Tibial artery (tissue), 4 donors: ENCODE measurements at regions not wholly inside any gene's neighbourhood (a gene's known extent, or its start where the extent isn't known, plus 50 kb on each side); places are given as distances from the start of the nearest gene placed in this dataset.

ENCODE experiments used
- DNase-seq, 2 donors: peaks; one replicate each; pipeline ENCODE4 v3.0.0-alpha.2; 2019
- H3K27ac ChIP-seq, 2 donors: fragments of 200-600 bp; sonication (generic) in 1 of 2; 1 replicate in 1 of 2; 2 replicates in 1 of 2; pipeline ENCODE4 v1.5.1; 2018 to 2019; ENCODE audit warnings: mild to moderate bottlenecking in 1 of 2
- H3K27me3 ChIP-seq, 2 donors: fragments of 200-600 bp; sonication (generic) in 1 of 2; one replicate each; pipeline versions ENCODE4 v1.5.1 to v1.6.0; 2016 to 2019
- H3K36me3 ChIP-seq, 3 donors: fragments of 200-600 bp; sonication (generic) in 2 of 3; one replicate each; pipeline ENCODE4 v1.5.1; 2016 to 2019; ENCODE audit warnings: mild to moderate bottlenecking in 2 of 3
- H3K4me1 ChIP-seq, 4 donors: fragments of 200-600 bp; sonication (generic) in 2 of 4; 1 replicate in 3 of 4; 2 replicates in 1 of 4; pipeline ENCODE4 v1.5.1; 2016 to 2019
- H3K4me3 ChIP-seq, 2 donors: fragments of 200-600 bp; sonication (generic) in 1 of 2; 1 replicate in 1 of 2; 2 replicates in 1 of 2; pipeline ENCODE4 v1.5.1; 2018 to 2019; ENCODE audit warnings: mild to moderate bottlenecking in 2 of 2
- H3K9me3 ChIP-seq, 3 donors: fragments of 200-600 bp; sonication (generic) in 1 of 3; one replicate each; pipeline ENCODE4 v1.5.1; 2016 to 2019
- CTCF ChIP-seq, 2 experiments: fragments of 200-600 bp in 1 of 2; fragments of 450-650 bp in 1 of 2; IDR thresholded peaks; one replicate each; pipeline ENCODE4 v1.5.1; 2017 to 2019; ENCODE audit warnings: antibody characterized with exemption in 2 of 2, mild to moderate bottlenecking in 1 of 2, moderate library complexity in 1 of 2
- intact Hi-C: fragments of 100-400 bp; cut with DNase I; formaldehyde crosslinking; loops from one replicate; pipeline ENCODE4 v1.15.0; 2023; ENCODE audit warnings: low total_unique reads

- no peaks in the 10 kb centered on the region for H3K4me1 ChIP-seq
- intact Hi-C loops, result no loop called here
- H3K27me3 ChIP-seq, result peaks cover 0 to under 1% of the 10 kb centered on the region in 2 donors
- H3K4me3 ChIP-seq, result no peak overlapping the region
- H3K9me3 ChIP-seq, result no peaks in the 10 kb centered on the region
- H3K27ac ChIP-seq, result no peak overlapping the region
- no peak for DNase-seq
- no peak for TF ChIP-seq CTCF (IDR thresholded peaks at IDR 0.05)
- no peaks in the 10 kb centered on the region for H3K36me3 ChIP-seq
Observed at GRCh38 chr17:37823996-37824395, 79.1 kb upstream of the HNF1B start.

GRCh38 chr17:37820995-37821713 is 76.3 kb upstream of the HNF1B start:
- no peaks in the 10 kb centered on the region for H3K9me3 ChIP-seq
- no peak for TF ChIP-seq CTCF (IDR thresholded peaks at IDR 0.05)
- peaks cover 0 to 4% of the 10 kb centered on the region in 2 donors for H3K27me3 ChIP-seq
- H3K4me1 ChIP-seq, result no peaks in the 10 kb centered on the region
- no peak overlapping the region for H3K27ac ChIP-seq
- DNase-seq, result no peak
- no peak overlapping the region for H3K4me3 ChIP-seq
- intact Hi-C loops, result no loop called here
- H3K36me3 ChIP-seq, result no peaks in the 10 kb centered on the region

DNA sequence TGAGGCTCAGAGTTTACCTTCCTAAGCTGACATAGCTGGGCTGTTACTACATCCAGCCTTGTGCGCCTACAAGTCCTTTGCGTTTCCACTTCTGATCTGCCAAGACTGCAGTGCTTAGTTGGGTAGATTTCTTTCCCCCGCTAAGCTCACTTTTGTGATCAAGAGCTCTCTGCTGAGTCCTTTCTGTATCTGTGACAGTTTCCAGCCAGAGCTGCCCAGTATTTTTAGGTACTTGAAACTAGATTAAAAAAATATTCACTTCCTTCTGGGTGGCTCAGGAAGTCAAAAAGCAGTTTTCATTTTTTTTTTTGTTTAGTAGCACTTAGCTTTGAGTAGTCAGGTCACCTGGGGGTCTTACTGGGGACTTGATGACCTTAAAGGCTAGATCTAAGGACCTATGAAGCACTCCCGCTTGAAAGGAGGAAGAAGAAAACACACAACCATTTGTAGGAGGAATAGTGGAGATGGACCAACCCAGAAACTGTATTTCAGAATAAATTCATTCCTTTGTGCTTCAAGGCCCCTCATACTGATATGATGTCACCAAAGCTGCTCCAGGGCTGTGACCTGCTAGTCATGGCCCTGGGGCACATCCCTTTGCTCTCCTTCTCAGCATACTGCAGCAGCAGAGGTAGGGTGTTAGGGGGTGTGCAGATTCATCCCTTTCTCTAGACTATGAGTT is 75.6 kb upstream of the HNF1B start:
- H3K27ac ChIP-seq, result no peak overlapping the region
- intact Hi-C loops, result no loop called here
- no peaks in the 10 kb centered on the region for H3K36me3 ChIP-seq
- no peak overlapping the region for H3K4me3 ChIP-seq
- DNase-seq, result no peak
- peaks cover 0 to 4% of the 10 kb centered on the region in 2 donors for H3K27me3 ChIP-seq
- peaks cover 0 to 2% (median 0%) of the 10 kb centered on the region in 4 donors for H3K4me1 ChIP-seq
- no peak for TF ChIP-seq CTCF (IDR thresholded peaks at IDR 0.05)
- H3K9me3 ChIP-seq, result no peaks in the 10 kb centered on the region

DNA sequence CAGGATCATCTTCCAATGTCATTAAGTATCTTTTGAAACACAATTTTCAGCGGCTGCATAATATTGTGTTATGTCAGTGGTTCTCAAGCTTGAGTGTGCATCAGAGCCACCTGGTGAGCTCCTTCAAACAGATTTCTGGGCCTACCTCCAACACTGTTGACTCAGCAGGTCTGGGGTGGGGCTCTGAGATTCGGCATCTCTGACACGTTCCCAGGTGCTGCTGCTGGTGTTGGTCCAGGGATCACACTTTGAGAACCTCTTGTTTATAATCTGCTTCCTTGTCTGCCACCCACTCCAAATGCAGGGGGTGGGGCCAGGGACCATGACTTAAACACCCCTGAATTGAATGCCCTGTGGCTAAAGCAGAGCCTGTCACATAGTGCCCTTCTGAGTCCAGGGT is 73.8 kb upstream of the HNF1B start:
- no peak for DNase-seq
- Histone ChIP-seq H3K27me3 (peaks cover 0 to 9% of the 10 kb centered on the region in 2 donors), H3K36me3 (no peaks in the 10 kb centered on the region), H3K4me3 (no peak overlapping the region), H3K4me1 (peaks cover 0 to 5% (median 0%) of the 10 kb centered on the region in 4 donors), H3K27ac (no peak overlapping the region), H3K9me3 (no peaks in the 10 kb centered on the region)
- intact Hi-C loops, result no loop called here
- TF ChIP-seq CTCF (IDR thresholded peaks at IDR 0.05), result no peak

- H3K4me3 ChIP-seq, result no peak overlapping the region
- peaks cover 0 to 11% of the 10 kb centered on the region in 2 donors for H3K27me3 ChIP-seq
- H3K27ac ChIP-seq, result no peak overlapping the region
- H3K9me3 ChIP-seq, result no peaks in the 10 kb centered on the region
- DNase-seq, result no peak
- H3K4me1 ChIP-seq, result peaks cover 0 to 5% (median 0%) of the 10 kb centered on the region in 4 donors
- intact Hi-C loops, result no loop called here
- no peaks in the 10 kb centered on the region for H3K36me3 ChIP-seq
- TF ChIP-seq CTCF (IDR thresholded peaks at IDR 0.05), result no peak
Observed at GRCh38 chr17:37816950-37817349, 72.1 kb upstream of the HNF1B start.
